ENCODE measurements at regions not wholly inside any gene's neighbourhood (a gene's known extent, or its start where the extent isn't known, plus 50 kb on each side); places are given as distances from the start of the nearest gene placed in this dataset.

DNA sequence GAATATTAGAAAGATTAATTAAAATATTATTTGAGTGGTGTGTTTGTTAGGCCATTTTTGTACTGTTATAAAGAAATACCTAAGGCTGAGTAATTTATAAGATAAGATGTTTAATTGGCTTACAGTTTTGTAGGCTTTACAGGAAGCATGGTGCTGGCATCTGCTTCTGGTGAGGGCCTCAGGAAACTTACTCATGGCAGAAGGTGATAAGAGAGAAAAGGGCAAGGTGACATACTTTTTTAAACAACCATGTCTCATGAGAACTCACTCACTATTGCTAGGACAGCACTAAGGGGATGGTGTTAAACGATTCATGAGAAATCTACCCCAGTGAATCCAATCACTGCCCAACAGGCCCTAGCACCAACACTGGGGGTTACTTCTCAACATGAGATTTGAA is 56.7 kb upstream of the RGS21 start:
- TF ChIP-seq SP2 (IDR thresholded peaks at IDR 0.05; ENCODE audit: low read length), result no peak
- TF ChIP-seq KDM1A (IDR thresholded peaks at IDR 0.05; ENCODE audit: borderline replicate concordance, low read length), result no peak
- no peak for TF ChIP-seq BRCA1 (IDR thresholded peaks at IDR 0.05; ENCODE audit: low read depth, low read length)
- TF ChIP-seq, protein P1, sequence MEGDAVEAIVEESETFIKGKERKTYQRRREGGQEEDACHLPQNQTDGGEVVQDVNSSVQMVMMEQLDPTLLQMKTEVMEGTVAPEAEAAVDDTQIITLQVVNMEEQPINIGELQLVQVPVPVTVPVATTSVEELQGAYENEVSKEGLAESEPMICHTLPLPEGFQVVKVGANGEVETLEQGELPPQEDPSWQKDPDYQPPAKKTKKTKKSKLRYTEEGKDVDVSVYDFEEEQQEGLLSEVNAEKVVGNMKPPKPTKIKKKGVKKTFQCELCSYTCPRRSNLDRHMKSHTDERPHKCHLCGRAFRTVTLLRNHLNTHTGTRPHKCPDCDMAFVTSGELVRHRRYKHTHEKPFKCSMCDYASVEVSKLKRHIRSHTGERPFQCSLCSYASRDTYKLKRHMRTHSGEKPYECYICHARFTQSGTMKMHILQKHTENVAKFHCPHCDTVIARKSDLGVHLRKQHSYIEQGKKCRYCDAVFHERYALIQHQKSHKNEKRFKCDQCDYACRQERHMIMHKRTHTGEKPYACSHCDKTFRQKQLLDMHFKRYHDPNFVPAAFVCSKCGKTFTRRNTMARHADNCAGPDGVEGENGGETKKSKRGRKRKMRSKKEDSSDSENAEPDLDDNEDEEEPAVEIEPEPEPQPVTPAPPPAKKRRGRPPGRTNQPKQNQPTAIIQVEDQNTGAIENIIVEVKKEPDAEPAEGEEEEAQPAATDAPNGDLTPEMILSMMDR (IDR thresholded peaks at IDR 0.05; ENCODE audit: control extremely low read depth in 1 of 3, insufficient read depth in 1 of 3, low read depth in 1 of 3, low read length in 3 of 3), result no peak
- TF ChIP-seq CHD2 (IDR thresholded peaks at IDR 0.05; ENCODE audit: low read length), result no peak
- TF ChIP-seq RAD21 (IDR thresholded peaks at IDR 0.05 in 1 of 2, conservative IDR thresholded peaks at IDR 0.05 in 1 of 2; ENCODE audit: low read depth in 2 of 2, low read length in 2 of 2), result no peak
- TF ChIP-seq EZH2 (IDR thresholded peaks at IDR 0.05; ENCODE audit: low read depth, low read length, severe bottlenecking), result no peak
- TF ChIP-seq, protein P2, sequence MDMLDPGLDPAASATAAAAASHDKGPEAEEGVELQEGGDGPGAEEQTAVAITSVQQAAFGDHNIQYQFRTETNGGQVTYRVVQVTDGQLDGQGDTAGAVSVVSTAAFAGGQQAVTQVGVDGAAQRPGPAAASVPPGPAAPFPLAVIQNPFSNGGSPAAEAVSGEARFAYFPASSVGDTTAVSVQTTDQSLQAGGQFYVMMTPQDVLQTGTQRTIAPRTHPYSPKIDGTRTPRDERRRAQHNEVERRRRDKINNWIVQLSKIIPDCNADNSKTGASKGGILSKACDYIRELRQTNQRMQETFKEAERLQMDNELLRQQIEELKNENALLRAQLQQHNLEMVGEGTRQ (IDR thresholded peaks at IDR 0.05; ENCODE audit: low read length), result no peak
- no peak for TF ChIP-seq RNF2 (IDR thresholded peaks at IDR 0.05; ENCODE audit: borderline replicate concordance, low read depth, low read length, missing control alignments, poor library complexity, severe bottlenecking)
- no peak for TF ChIP-seq EP300 (IDR thresholded peaks at IDR 0.05; ENCODE audit: borderline replicate concordance in 1 of 2, low read depth in 2 of 2, low read length in 2 of 2)
- no peak for TF ChIP-seq SP1 (IDR thresholded peaks at IDR 0.05; ENCODE audit: low read depth, low read length)
